ENCODE measurements at regions not wholly inside any gene's neighbourhood (a gene's known extent, or its start where the extent isn't known, plus 50 kb on each side); places are given as distances from the start of the nearest gene placed in this dataset.

- Histone ChIP-seq H3K36me3 (ENCODE audit: control insufficient read depth in 2 of 4, insufficient read depth in 4 of 4, low read length in 3 of 4) (no peaks in the 10 kb centered on the region), H3K79me1 (ENCODE audit: low read depth, low read length) (no peaks in the 10 kb centered on the region), H2BK20ac (ENCODE audit: low read length) (no peak overlapping the region), H3K4me3 (ENCODE audit: extremely low read depth in 1 of 4, insufficient read depth in 2 of 4, low read depth in 3 of 4, low read length in 4 of 4) (no peak overlapping the region), H2BK15ac (ENCODE audit: low read length) (no peak overlapping the region), H4K8ac (ENCODE audit: extremely low read depth, insufficient read depth, low read length) (no peak overlapping the region), H3K27ac (ENCODE audit: low read depth, low read length) (no peak overlapping the region), H4K5ac (ENCODE audit: insufficient read length, low read depth, low read length) (no peak overlapping the region), H4K91ac (replicated peaks; ENCODE audit: insufficient read length, low read length) (no peak overlapping the region), H4K20me1 (replicated peaks in 1 of 2; ENCODE audit: control insufficient read depth in 1 of 2, insufficient read depth in 2 of 2, low read length in 2 of 2) (no peaks in the 10 kb centered on the region), H3K23ac (ENCODE audit: insufficient read length) (no peak overlapping the region), H2AFZ (ENCODE audit: low read length) (no peak overlapping the region), H3K27me3 (replicated peaks in 1 of 4; ENCODE audit: control insufficient read depth in 3 of 4, extremely low read depth in 1 of 4, insufficient read depth in 3 of 4, low read length in 3 of 4) (no peaks in the 10 kb centered on the region), H2BK12ac (ENCODE audit: low read depth, low read length) (no peak overlapping the region), H3K4ac (replicated peaks; ENCODE audit: insufficient read length, low read depth, low read length) (no peak overlapping the region), H3K4me1 (replicated peaks in 1 of 4; ENCODE audit: control insufficient read depth in 3 of 4, insufficient read depth in 4 of 4, low read length in 3 of 4) (no peaks in the 10 kb centered on the region), H3K18ac (ENCODE audit: extremely low read depth, low read length) (no peak overlapping the region), H2BK5ac (ENCODE audit: low read depth, low read length) (no peak overlapping the region), H3K9ac (replicated peaks in 1 of 4; ENCODE audit: extremely low read depth in 1 of 4, low read depth in 3 of 4, low read length in 3 of 4) (no peak overlapping the region), H3K23me2 (ENCODE audit: low read depth, low read length) (no peaks in the 10 kb centered on the region), H3K4me2 (ENCODE audit: insufficient read depth in 1 of 2, low read depth in 2 of 2, low read length in 2 of 2) (no peak overlapping the region), H3K79me2 (ENCODE audit: control insufficient read depth in 1 of 2, insufficient read depth in 2 of 2, low read length in 2 of 2) (no peaks in the 10 kb centered on the region), H2BK120ac (replicated peaks; ENCODE audit: low read depth, low read length) (no peak overlapping the region), H2AK5ac (ENCODE audit: low read depth, low read length) (no peak overlapping the region), H3K9me3 (ENCODE audit: insufficient read depth in 2 of 2, low read depth in 1 of 2, low read length in 1 of 2) (no peaks in the 10 kb centered on the region), H3K56ac (replicated peaks; ENCODE audit: insufficient read length, low read depth, low read length) (no peak overlapping the region), H3K14ac (ENCODE audit: insufficient read length) (no peak overlapping the region)
- 85% methylated on average over 1 of the region's 1 CpG; no CpG with 5 or more reads in 1 of the 2 experiments for WGBS, 2 experiments (ENCODE audit: extremely low coverage in 1 of 2, insufficient coverage in 1 of 2, insufficient read length in 1 of 2, insufficient replicate concordance in 2 of 2, low coverage in 1 of 2, low lambda C conversion rate in 2 of 2, missing lambda C conversion rate in 1 of 2)
- TF ChIP-seq HDAC6 (IDR thresholded peaks at IDR 0.05; ENCODE audit: low read depth, low read length), result no peak
- no peak for TF ChIP-seq JUN (IDR thresholded peaks at IDR 0.05; ENCODE audit: low read depth, low read length)
- TF ChIP-seq CBX5 (IDR thresholded peaks at IDR 0.05; ENCODE audit: low read depth, low read length), result no peak
- no peak for TF ChIP-seq E2F6 (IDR thresholded peaks at IDR 0.05)
- no peak for TF ChIP-seq MAFK (IDR thresholded peaks at IDR 0.05; ENCODE audit: low read depth, low read length)
- ChIA-PET CTCF (ENCODE audit: partially characterized antibody) (no interaction called here), POLR2A (ENCODE audit: partially characterized antibody) (no interaction called here)
- FAIRE-seq (no peak), DNase-seq (ENCODE audit: low read depth in 1 of 2, low spot score in 2 of 2) (no peak)
Measured at GRCh38 chr4:34220601-34221000, 2023.7 kb downstream of the ARAP2 start.
